Retinal pigment epithelial cell (primary cell): ENCODE measurements at regions not wholly inside any gene's neighbourhood (a gene's known extent, or its start where the extent isn't known, plus 50 kb on each side); places are given as distances from the start of the nearest gene placed in this dataset.
A peak's percentile ranks its signal among the peaks of the same experiment; 100 is the strongest.

Experiments used
- DNase-seq: peaks from one replicate; pipeline ENCODE4 v3.0.0-alpha.2; 2010; ENCODE audit warnings: low read depth
- H3K4me3 ChIP-seq: 2 replicates; pipeline ENCODE4 v1.5.1; 2011; ENCODE audit warnings: mild to moderate bottlenecking, low read length, control low read depth, moderate library complexity
- TF ChIP-seq, protein P1 (sequence below): conservative IDR thresholded peaks from 2 replicates; pipeline ENCODE4 v1.5.1; 2011; ENCODE audit warnings: low read depth, low read length, control low read depth, inconsistent platforms

GRCh38 chr20:39269493-39270217 lies 307.5 kb downstream of the DHX35 start:
- TF ChIP-seq, protein P1, sequence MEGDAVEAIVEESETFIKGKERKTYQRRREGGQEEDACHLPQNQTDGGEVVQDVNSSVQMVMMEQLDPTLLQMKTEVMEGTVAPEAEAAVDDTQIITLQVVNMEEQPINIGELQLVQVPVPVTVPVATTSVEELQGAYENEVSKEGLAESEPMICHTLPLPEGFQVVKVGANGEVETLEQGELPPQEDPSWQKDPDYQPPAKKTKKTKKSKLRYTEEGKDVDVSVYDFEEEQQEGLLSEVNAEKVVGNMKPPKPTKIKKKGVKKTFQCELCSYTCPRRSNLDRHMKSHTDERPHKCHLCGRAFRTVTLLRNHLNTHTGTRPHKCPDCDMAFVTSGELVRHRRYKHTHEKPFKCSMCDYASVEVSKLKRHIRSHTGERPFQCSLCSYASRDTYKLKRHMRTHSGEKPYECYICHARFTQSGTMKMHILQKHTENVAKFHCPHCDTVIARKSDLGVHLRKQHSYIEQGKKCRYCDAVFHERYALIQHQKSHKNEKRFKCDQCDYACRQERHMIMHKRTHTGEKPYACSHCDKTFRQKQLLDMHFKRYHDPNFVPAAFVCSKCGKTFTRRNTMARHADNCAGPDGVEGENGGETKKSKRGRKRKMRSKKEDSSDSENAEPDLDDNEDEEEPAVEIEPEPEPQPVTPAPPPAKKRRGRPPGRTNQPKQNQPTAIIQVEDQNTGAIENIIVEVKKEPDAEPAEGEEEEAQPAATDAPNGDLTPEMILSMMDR = no peak

DNA sequence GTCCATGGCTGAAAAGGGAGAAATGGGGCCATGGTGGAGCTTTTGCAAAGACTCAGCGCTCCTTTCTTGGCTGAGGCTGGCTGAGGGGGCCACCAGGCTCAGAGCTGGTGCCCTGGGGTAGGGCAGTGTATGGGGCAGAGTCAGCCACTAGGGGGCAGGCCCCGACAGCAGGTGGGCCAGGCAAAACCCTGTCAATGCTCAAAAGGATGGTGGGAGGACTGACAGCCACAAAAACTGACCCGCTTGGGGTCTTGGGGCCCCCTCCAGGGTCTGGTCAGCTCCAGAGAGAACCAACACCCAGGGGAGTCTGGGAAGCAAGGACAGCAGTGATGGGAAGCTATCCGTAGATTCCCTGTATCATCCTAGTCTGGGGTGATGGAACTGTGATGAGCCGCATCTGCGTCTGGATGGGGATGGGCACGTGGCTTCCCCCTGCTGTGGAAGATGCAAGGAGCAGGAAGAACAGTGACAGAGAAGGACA lies 306.9 kb downstream of the DHX35 start:
- TF ChIP-seq, protein P1 = peak; percentile 92
- DNase-seq = no peak
- H3K4me3 ChIP-seq = no peak overlapping the region

More at GRCh38 chr20:39269493-39270217, 307.5 kb downstream of the DHX35 start:
- no peak for DNase-seq
- H3K4me3 ChIP-seq = no peak overlapping the region

- TF ChIP-seq, protein P1 = no peak
- H3K4me3 ChIP-seq = no peak overlapping the region
- DNase-seq = no peak
Observed at GRCh38 chr20:39268491-39268951, 306.4 kb downstream of the DHX35 start.

DNA sequence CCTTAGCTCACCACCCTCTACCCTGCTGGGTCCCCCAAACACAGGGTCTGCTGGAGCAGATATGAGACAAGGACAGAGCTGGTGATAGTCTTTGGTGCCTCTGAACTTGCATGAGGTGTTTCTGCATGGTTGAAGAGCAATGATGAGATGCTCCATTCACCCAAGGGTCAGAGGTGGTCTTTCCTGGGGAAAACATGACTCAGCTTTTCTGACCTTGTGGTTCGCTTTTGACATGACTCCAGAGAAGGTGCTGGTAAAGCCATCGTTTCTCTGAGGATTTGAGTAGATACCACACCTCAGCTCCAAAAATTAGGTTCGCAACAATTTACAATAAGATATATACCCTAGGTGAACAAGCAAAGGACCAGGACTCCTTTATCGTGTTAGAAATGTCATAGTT lies 304.8 kb downstream of the DHX35 start:
- TF ChIP-seq, protein P1 = no peak
- DNase-seq = no peak
- no peak overlapping the region for H3K4me3 ChIP-seq

- peak; percentile 20 for DNase-seq
- TF ChIP-seq, protein P1 = peak; percentile 97
Observed at GRCh38 chr20:39264506-39265172, 302.5 kb downstream of the DHX35 start.

GRCh38 chr20:39263076-39263475 lies 300.9 kb downstream of the DHX35 start:
- no peak for DNase-seq
- no peak overlapping the region for H3K4me3 ChIP-seq
- TF ChIP-seq, protein P1 = no peak

More at GRCh38 chr20:39264506-39265172, 302.5 kb downstream of the DHX35 start:
- H3K4me3 ChIP-seq = no peak overlapping the region

GRCh38 chr20:39259808-39260207 lies 297.7 kb downstream of the DHX35 start:
- TF ChIP-seq, protein P1 = no peak
- no peak overlapping the region for H3K4me3 ChIP-seq
- no peak for DNase-seq
